WERI-Rb-1 (cell line): ENCODE measurements at regions not wholly inside any gene's neighbourhood (a gene's known extent, or its start where the extent isn't known, plus 50 kb on each side); places are given as distances from the start of the nearest gene placed in this dataset.

Source experiments
- DNase-seq: peaks from one replicate; pipeline ENCODE4 v3.0.0-alpha.2; 2020
- H3K27ac ChIP-seq: fragments of 250-450 bp; sonication (Bioruptor Pico); 2 replicates; pipeline ENCODE4 v1.5.1; 2020; ENCODE audit warnings: mild to moderate bottlenecking, moderate library complexity
- H3K27me3 ChIP-seq: fragments of 250-450 bp; sonication (Bioruptor Pico); 2 replicates; pipeline ENCODE4 v1.5.1; 2021; ENCODE audit warnings: mild to moderate bottlenecking, low read depth, moderate library complexity; ENCODE audit not compliant: insufficient read depth, severe bottlenecking
- H3K36me3 ChIP-seq: fragments of 250-450 bp; sonication (Bioruptor Pico); 2 replicates; pipeline ENCODE4 v1.5.1; 2020; ENCODE audit warnings: mild to moderate bottlenecking, moderate library complexity
- H3K4me3 ChIP-seq: 2 replicates; pipeline ENCODE4 v1.5.1; 2011; ENCODE audit warnings: low read depth, mild to moderate bottlenecking, control low read depth, low read length
- H3K9me3 ChIP-seq: fragments of 250-450 bp; sonication (Bioruptor Pico); 2 replicates; pipeline ENCODE4 v1.5.1; 2021; ENCODE audit warnings: mild to moderate bottlenecking, moderate library complexity; ENCODE audit not compliant: severe bottlenecking
- CTCF ChIP-seq: IDR thresholded peaks from 2 replicates; pipeline ENCODE4 v1.5.1; 2011; ENCODE audit warnings: low read depth, mild to moderate bottlenecking, control low read depth, inconsistent platforms, low read length

GRCh38 chr13:90680826-90681225 is 666.7 kb upstream of the MIR17HG start:
- Histone ChIP-seq H3K27me3 (no peaks in the 10 kb centered on the region), H3K27ac (no peak overlapping the region), H3K36me3 (no peaks in the 10 kb centered on the region), H3K4me3 (no peak overlapping the region), H3K9me3 (no peaks in the 10 kb centered on the region)
- TF ChIP-seq CTCF, result no peak
- DNase-seq, result no peak

- H3K27me3 ChIP-seq, result no peaks in the 10 kb centered on the region
- no peak for TF ChIP-seq CTCF
- no peaks in the 10 kb centered on the region for H3K9me3 ChIP-seq
- H3K4me3 ChIP-seq, result no peak overlapping the region
- no peak for DNase-seq
- H3K36me3 ChIP-seq, result no peaks in the 10 kb centered on the region
- no peak overlapping the region for H3K27ac ChIP-seq
Observed at GRCh38 chr13:90683711-90684131, 663.8 kb upstream of the MIR17HG start.

GRCh38 chr13:90686442-90686841 is 661.0 kb upstream of the MIR17HG start:
- no peak overlapping the region for H3K27ac ChIP-seq
- H3K9me3 ChIP-seq, result no peaks in the 10 kb centered on the region
- no peaks in the 10 kb centered on the region for H3K27me3 ChIP-seq
- H3K36me3 ChIP-seq, result no peaks in the 10 kb centered on the region
- TF ChIP-seq CTCF, result no peak
- no peak for DNase-seq
- no peak overlapping the region for H3K4me3 ChIP-seq

GRCh38 chr13:90689111-90689510 is 658.4 kb upstream of the MIR17HG start:
- TF ChIP-seq CTCF, result no peak

GRCh38 chr13:90690458-90691080 is 656.9 kb upstream of the MIR17HG start:
- no peaks in the 10 kb centered on the region for H3K27me3 ChIP-seq
- H3K27ac ChIP-seq, result no peak overlapping the region
- no peaks in the 10 kb centered on the region for H3K36me3 ChIP-seq
- no peaks in the 10 kb centered on the region for H3K9me3 ChIP-seq
- TF ChIP-seq CTCF, result no peak
- DNase-seq, result no peak
- H3K4me3 ChIP-seq, result no peak overlapping the region

More at GRCh38 chr13:90689111-90689510, 658.4 kb upstream of the MIR17HG start:
- Histone ChIP-seq H3K27me3 (no peaks in the 10 kb centered on the region), H3K27ac (no peak overlapping the region), H3K9me3 (no peaks in the 10 kb centered on the region), H3K36me3 (no peaks in the 10 kb centered on the region), H3K4me3 (no peak overlapping the region)
- DNase-seq, result no peak

GRCh38 chr13:90696254-90696653 is 651.2 kb upstream of the MIR17HG start:
- Histone ChIP-seq H3K9me3 (no peaks in the 10 kb centered on the region), H3K27ac (no peak overlapping the region), H3K27me3 (no peaks in the 10 kb centered on the region), H3K36me3 (no peaks in the 10 kb centered on the region), H3K4me3 (no peak overlapping the region)
- TF ChIP-seq CTCF, result no peak
- DNase-seq, result no peak
